HEK293 (cell line): ENCODE measurements at regions not wholly inside any gene's neighbourhood (a gene's known extent, or its start where the extent isn't known, plus 50 kb on each side); places are given as distances from the start of the nearest gene placed in this dataset.

Experiments used
- CTCF ChIA-PET: fragments of 350-600 bp; formaldehyde crosslinking; extraction: SDS; loops from one replicate; lab custom pipeline; 2021; ENCODE audit warnings: antibody characterized with exemption; lab: Yijun Ruan, JAX
- POLR2A ChIA-PET: fragments of 300-600 bp; formaldehyde crosslinking; extraction: SDS; loops from one replicate; lab custom pipeline; 2020; ENCODE audit warnings: antibody characterized with exemption, inconsistent platforms; lab: Yijun Ruan, JAX
- H3K27ac ChIP-seq: fragments of 200-500 bp; sonication (Bioruptor generic); 2 replicates; pipeline ENCODE4 v1.5.1; 2014; ENCODE audit warnings: low read depth, low read length, control low read depth, inconsistent platforms; ENCODE audit errors: extremely low read depth
- H3K36me3 ChIP-seq, 2 experiments: fragments of 200-500 bp in 1 of 2; sonication (Bioruptor generic) in 1 of 2; 1 replicate in 1 of 2; 2 replicates in 1 of 2; pipeline ENCODE4 v1.5.1; 2014 to 2017; ENCODE audit warnings: inconsistent platforms in 2 of 2, low read length in 2 of 2; ENCODE audit not compliant: control insufficient read depth in 2 of 2, insufficient read depth in 1 of 2
- H3K4me1 ChIP-seq: fragments of 200-500 bp; sonication (Bioruptor generic); 2 replicates; pipeline ENCODE4 v1.5.1; 2014; ENCODE audit warnings: mild to moderate bottlenecking, low read length, inconsistent platforms; ENCODE audit not compliant: control insufficient read depth, insufficient read depth
- H3K4me3 ChIP-seq: 2 replicates; pipeline ENCODE4 v1.5.1; 2011; ENCODE audit warnings: low read depth, mild to moderate bottlenecking, control low read depth, low read length, moderate library complexity
- H3K9me3 ChIP-seq: fragments of 200-500 bp; sonication (Bioruptor generic); 2 replicates; pipeline ENCODE4 v1.5.1; 2014; ENCODE audit warnings: low read depth, low read length, inconsistent platforms; ENCODE audit not compliant: control insufficient read depth, insufficient read depth
- HOXC10 ChIP-seq: sonication (generic); formaldehyde crosslinking; IDR thresholded peaks from 2 replicates; pipeline ENCODE4 v1.8.1; 2023; ENCODE audit warnings: mild to moderate bottlenecking, missing genetic modification reagents
- HOXD13 ChIP-seq: sonication (generic); formaldehyde crosslinking; IDR thresholded peaks from 2 replicates; pipeline ENCODE4 v1.8.0; 2022; ENCODE audit warnings: missing genetic modification reagents, borderline replicate concordance
- ZEB2 ChIP-seq: fragments of 450-650 bp; formaldehyde crosslinking; IDR thresholded peaks from 2 replicates; pipeline ENCODE4 v1.5.1; 2016; ENCODE audit warnings: missing biosample characterization, missing genetic modification characterization
- ZNF140 ChIP-seq: fragments of 450-650 bp; formaldehyde crosslinking; IDR thresholded peaks from 2 replicates; pipeline ENCODE4 v1.5.1; 2016; ENCODE audit warnings: missing biosample characterization, missing genetic modification characterization
- ZNF148 ChIP-seq: fragments of 450-650 bp; formaldehyde crosslinking; IDR thresholded peaks from 2 replicates; pipeline ENCODE4 v1.5.0; 2017; ENCODE audit warnings: missing biosample characterization, missing genetic modification characterization, borderline replicate concordance
- ZNF23 ChIP-seq: fragments of 450-650 bp; formaldehyde crosslinking; IDR thresholded peaks from 2 replicates; pipeline ENCODE4 v1.5.1; 2016; ENCODE audit warnings: missing biosample characterization, missing genetic modification characterization, borderline replicate concordance
- ZNF26 ChIP-seq: fragments of 450-650 bp; formaldehyde crosslinking; IDR thresholded peaks from 2 replicates; pipeline ENCODE4 v1.5.1; 2016; ENCODE audit warnings: missing biosample characterization, missing genetic modification characterization
- ZNF398 ChIP-seq: fragments of 450-650 bp; formaldehyde crosslinking; IDR thresholded peaks from 2 replicates; pipeline ENCODE4 v1.5.1; 2017; ENCODE audit warnings: missing biosample characterization, missing genetic modification characterization
- ZNF518A ChIP-seq: fragments of 450-650 bp; formaldehyde crosslinking; conservative IDR thresholded peaks from 2 replicates; pipeline ENCODE4 v1.5.1; 2016; ENCODE audit warnings: low read depth, missing biosample characterization, missing genetic modification characterization
- ZNF629 ChIP-seq: fragments of 450-650 bp; formaldehyde crosslinking; IDR thresholded peaks from 2 replicates; pipeline ENCODE4 v1.5.1; 2017; ENCODE audit warnings: missing biosample characterization, missing genetic modification characterization
- ZNF660 ChIP-seq: fragments of 450-650 bp; IDR thresholded peaks from 2 replicates; pipeline ENCODE4 v1.5.1; 2018; ENCODE audit warnings: missing biosample characterization, mild to moderate bottlenecking, missing genetic modification characterization
- ZNF704 ChIP-seq: fragments of 450-650 bp; formaldehyde crosslinking; IDR thresholded peaks from 2 replicates; pipeline ENCODE4 v1.5.1; 2016; ENCODE audit warnings: missing biosample characterization, missing genetic modification characterization
- ZNF76 ChIP-seq: fragments of 450-650 bp; formaldehyde crosslinking; IDR thresholded peaks from 2 replicates; pipeline ENCODE4; 2016; ENCODE audit warnings: low read depth, missing biosample characterization, missing genetic modification characterization, borderline replicate concordance

GRCh38 chr3:177341736-177342419 is 144.6 kb upstream of the TBL1XR1 start:
- Histone ChIP-seq H3K9me3 (no peaks in the 10 kb centered on the region), H3K4me1 (no peaks in the 10 kb centered on the region), H3K27ac (no peak overlapping the region)
- CTCF ChIA-PET: interaction anchor here (0.5 kb wide), 1 partner anchor 684 kb away, joined by 3 read pairs; no protein-coding TSS in a partner anchor
- TF ChIP-seq ZNF76 (tag by site-specific recombination): no peak
- TF ChIP-seq ZEB2 (tag by site-specific recombination): no peak
- TF ChIP-seq ZNF148 (tag by site-specific recombination): no peak
- no peak for TF ChIP-seq HOXC10 (CRISPR knock-in tag)
- TF ChIP-seq, all 188 proteins: peak for 0
- POLR2A ChIA-PET: no interaction called here
- Histone ChIP-seq H3K4me3 (no peak overlapping the region), H3K36me3 (no peaks in the 10 kb centered on the region)

- CTCF ChIA-PET: interaction anchor here (0.7 kb wide), 1 partner anchor 69 kb away, joined by 3 read pairs; no protein-coding TSS in a partner anchor
- Histone ChIP-seq H3K27ac (no peak overlapping the region), H3K9me3 (no peaks in the 10 kb centered on the region), H3K4me3 (no peak overlapping the region), H3K36me3 (no peaks in the 10 kb centered on the region), H3K4me1 (no peaks in the 10 kb centered on the region)
- TF ChIP-seq ZNF26 (tag by site-specific recombination): no peak
- TF ChIP-seq, all 188 proteins: peak for 0
- POLR2A ChIA-PET: no interaction called here
These were observed 145.9 kb upstream of the TBL1XR1 start for GRCh38 chr3:177343122-177343625.

GRCh38 chr3:177345049-177345972 is 148.0 kb upstream of the TBL1XR1 start:
- Histone ChIP-seq H3K36me3 (no peaks in the 10 kb centered on the region), H3K9me3 (no peaks in the 10 kb centered on the region), H3K27ac (no peak overlapping the region; the same call in 1 of the 2 replicates), H3K4me1 (no peaks in the 10 kb centered on the region), H3K4me3 (no peak overlapping the region)
- ChIA-PET POLR2A (no interaction called here), CTCF (no interaction called here)
- TF ChIP-seq ZNF140 (tag by site-specific recombination) (no peak), ZNF660 (tag by site-specific recombination) (peak; percentile 69; the same call in 1 of the 2 replicates), ZEB2 (tag by site-specific recombination) (peak; percentile 66; the same call in 1 of the 2 replicates), ZNF518A (tag by site-specific recombination) (peak; percentile 48), ZNF398 (tag by site-specific recombination) (no peak), HOXD13 (CRISPR knock-in tag) (no peak), ZNF629 (tag by site-specific recombination) (peak; percentile 61), ZNF704 (tag by site-specific recombination) (no peak), ZNF23 (no peak)
